Ascending aorta (tissue), 2 donors: ENCODE measurements at regions not wholly inside any gene's neighbourhood (a gene's known extent, or its start where the extent isn't known, plus 50 kb on each side); places are given as distances from the start of the nearest gene placed in this dataset.

ENCODE experiments used
- DNase-seq, 2 donors: peaks; one replicate each; pipeline ENCODE4 v3.0.0-alpha.2; 2019; ENCODE audit warnings: low spot score in 2 of 2
- H3K27ac ChIP-seq, 2 donors: fragments of 200-600 bp; sonication (generic); one replicate each; pipeline ENCODE4 v1.5.1; 2016 to 2017; ENCODE audit warnings: mild to moderate bottlenecking in 1 of 2
- H3K27me3 ChIP-seq: fragments of 200-600 bp; sonication (generic); one replicate; pipeline ENCODE4 v1.5.1; 2017
- H3K36me3 ChIP-seq, 2 donors: fragments of 200-600 bp; sonication (generic); one replicate each; pipeline ENCODE4 v1.5.1; 2016
- H3K4me1 ChIP-seq, 2 donors: fragments of 200-600 bp; sonication (generic); one replicate each; pipeline ENCODE4 v1.5.1; 2016 to 2017; ENCODE audit warnings: mild to moderate bottlenecking in 1 of 2
- H3K4me3 ChIP-seq, 2 donors: fragments of 200-600 bp; sonication (generic); one replicate each; pipeline ENCODE4 v1.5.1; 2016 to 2017; ENCODE audit warnings: mild to moderate bottlenecking in 1 of 2
- H3K9me3 ChIP-seq, 2 donors: fragments of 200-600 bp; sonication (generic); one replicate each; pipeline ENCODE4 v1.5.1; 2016
- CTCF ChIP-seq, 3 experiments: fragments of 200-600 bp in 2 of 3; fragments of 450-650 bp in 1 of 3; sonication (generic) in 2 of 3; IDR thresholded peaks; one replicate each; pipeline ENCODE4 v1.5.1; 2016 to 2019; ENCODE audit warnings: antibody characterized with exemption in 3 of 3, mild to moderate bottlenecking in 1 of 3, moderate library complexity in 1 of 3
- intact Hi-C: fragments of 100-400 bp; cut with DNase I; formaldehyde crosslinking; loops from one replicate; pipeline ENCODE4 v1.15.1; 2023

DNA sequence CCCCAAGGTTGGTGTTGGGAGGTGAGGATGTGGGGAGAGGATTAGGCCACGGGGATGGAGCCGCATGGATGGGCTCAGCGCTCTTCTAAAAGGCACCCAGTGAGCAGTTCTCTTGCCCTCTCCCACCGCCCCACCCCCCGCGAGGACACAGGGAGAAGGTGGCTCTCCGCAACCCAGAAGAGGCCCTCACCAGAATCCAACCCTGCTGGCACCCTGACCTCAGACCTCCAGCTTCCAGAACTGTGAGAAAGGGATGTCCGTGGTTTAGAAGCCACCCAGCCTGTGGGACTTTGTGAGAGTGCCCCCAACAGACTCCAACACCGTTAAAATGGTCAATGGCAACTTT lies 242.8 kb upstream of the PPP2R2D start:
- intact Hi-C loops: no loop called here
- TF ChIP-seq CTCF (IDR thresholded peaks at IDR 0.05): no peak
- no peaks in the 10 kb centered on the region for H3K9me3 ChIP-seq
- H3K36me3 ChIP-seq: no peaks in the 10 kb centered on the region
- no peaks in the 10 kb centered on the region for H3K27me3 ChIP-seq
- no peaks in the 10 kb centered on the region for H3K4me1 ChIP-seq
- no peak overlapping the region for H3K4me3 ChIP-seq
- DNase-seq: peak in 1 of 2 donors; percentile 8
- no peak overlapping the region for H3K27ac ChIP-seq

- DNase-seq: peak in 1 of 2 donors; percentile 58
- intact Hi-C loops: no loop called here
- Histone ChIP-seq H3K27me3 (no peaks in the 10 kb centered on the region), H3K36me3 (no peaks in the 10 kb centered on the region), H3K4me1 (no peaks in the 10 kb centered on the region), H3K9me3 (no peaks in the 10 kb centered on the region), H3K4me3 (no peak overlapping the region), H3K27ac (no peak overlapping the region)
- no peak for TF ChIP-seq CTCF (IDR thresholded peaks at IDR 0.05)
Measured at GRCh38 chr10:131658476-131659110, 242.2 kb upstream of the PPP2R2D start.

DNA sequence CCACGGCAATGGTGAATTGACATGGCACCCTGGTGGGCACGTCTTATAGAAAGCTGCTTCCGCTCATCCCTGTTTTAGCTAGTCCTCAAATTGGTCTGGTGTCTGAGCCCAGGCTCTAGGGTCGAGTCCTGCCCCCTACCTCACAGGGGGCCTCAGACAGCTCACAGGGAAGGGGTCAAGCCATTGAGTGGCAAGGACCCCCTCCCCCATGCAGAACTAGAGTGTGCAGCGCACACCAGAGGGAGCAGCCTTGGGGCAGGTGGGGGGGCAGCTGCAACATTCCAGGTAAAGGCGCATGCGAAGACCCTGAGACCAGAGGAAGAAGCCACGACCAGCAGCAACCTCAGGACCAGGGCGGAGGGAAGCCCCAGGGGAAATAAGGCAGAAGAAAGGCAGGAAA lies 240.4 kb upstream of the PPP2R2D start:
- intact Hi-C loops: no loop called here
- peak in 1 of 2 donors; percentile 33 for DNase-seq
- no peaks in the 10 kb centered on the region for H3K36me3 ChIP-seq

GRCh38 chr10:131662851-131663250 lies 238.0 kb upstream of the PPP2R2D start:
- DNase-seq: peak in 1 of 2 donors; percentile 47

More for the DNA sequence above, 240.4 kb upstream of the PPP2R2D start:
- Histone ChIP-seq H3K4me1 (no peaks in the 10 kb centered on the region), H3K27me3 (no peaks in the 10 kb centered on the region), H3K27ac (no peak overlapping the region), H3K9me3 (no peaks in the 10 kb centered on the region), H3K4me3 (no peak overlapping the region)
- no peak for TF ChIP-seq CTCF (IDR thresholded peaks at IDR 0.05)

DNA sequence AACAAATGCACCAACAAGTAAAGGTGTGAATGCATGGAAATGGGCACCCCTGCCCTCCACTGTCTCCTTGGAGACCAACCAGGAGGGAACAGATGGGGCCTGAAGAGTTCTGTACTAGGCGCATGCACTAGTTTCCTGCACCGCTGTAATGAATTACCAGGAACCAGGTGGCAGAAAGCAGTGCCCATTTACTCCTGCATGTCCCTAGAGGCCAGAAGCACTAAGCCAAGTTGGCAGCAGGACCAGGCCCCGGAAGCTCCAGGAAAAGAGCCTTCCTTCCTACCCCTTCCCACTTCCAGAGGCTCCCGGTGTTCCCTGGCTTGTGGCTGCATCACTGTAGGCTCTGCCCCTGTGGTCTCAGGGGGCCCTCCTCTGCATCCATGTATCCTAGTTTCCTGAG lies 237.5 kb upstream of the PPP2R2D start:
- Histone ChIP-seq H3K4me1 (no peaks in the 10 kb centered on the region), H3K36me3 (no peaks in the 10 kb centered on the region), H3K9me3 (no peaks in the 10 kb centered on the region), H3K27me3 (no peaks in the 10 kb centered on the region), H3K27ac (no peak overlapping the region), H3K4me3 (no peak overlapping the region)
- intact Hi-C loops: no loop called here
- DNase-seq: peak in 1 of 2 donors; percentile 57
- no peak for TF ChIP-seq CTCF (IDR thresholded peaks at IDR 0.05)

More at GRCh38 chr10:131662851-131663250, 238.0 kb upstream of the PPP2R2D start:
- intact Hi-C loops: no loop called here
- no peaks in the 10 kb centered on the region for H3K27me3 ChIP-seq
- no peak overlapping the region for H3K27ac ChIP-seq
- no peaks in the 10 kb centered on the region for H3K36me3 ChIP-seq
- H3K4me1 ChIP-seq: no peaks in the 10 kb centered on the region
- H3K9me3 ChIP-seq: no peaks in the 10 kb centered on the region
- H3K4me3 ChIP-seq: no peak overlapping the region
- TF ChIP-seq CTCF (IDR thresholded peaks at IDR 0.05): no peak

DNA sequence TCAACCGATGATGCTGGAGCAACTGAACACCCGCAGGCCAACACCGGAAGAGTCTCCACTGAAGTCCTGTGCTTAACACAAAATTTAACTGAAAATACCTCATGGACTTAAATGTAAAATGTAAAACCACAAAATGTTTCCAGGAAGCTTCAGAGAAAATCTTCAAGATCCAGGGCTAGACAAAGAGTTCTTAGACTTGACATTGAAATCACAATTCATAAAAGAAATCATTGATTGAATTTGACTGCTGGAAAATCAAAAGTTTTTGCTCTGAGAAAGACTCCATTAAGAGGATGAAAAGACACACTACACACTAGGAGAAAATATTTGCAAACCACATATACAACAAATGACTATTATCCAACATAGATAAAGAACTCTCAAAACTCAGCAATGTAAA lies 234.7 kb upstream of the PPP2R2D start:
- H3K9me3 ChIP-seq: no peaks in the 10 kb centered on the region
- DNase-seq: no peak
- no peaks in the 10 kb centered on the region for H3K4me1 ChIP-seq
- intact Hi-C loops: no loop called here
- no peaks in the 10 kb centered on the region for H3K27me3 ChIP-seq
- no peak overlapping the region for H3K27ac ChIP-seq
- no peak for TF ChIP-seq CTCF (IDR thresholded peaks at IDR 0.05)
- H3K36me3 ChIP-seq: no peaks in the 10 kb centered on the region
- no peak overlapping the region for H3K4me3 ChIP-seq
